MM.1S (cell line): ENCODE measurements at regions not wholly inside any gene's neighbourhood (a gene's known extent, or its start where the extent isn't known, plus 50 kb on each side); places are given as distances from the start of the nearest gene placed in this dataset.

Source experiments
- DNase-seq: peaks from one replicate; pipeline ENCODE4 v3.0.0-alpha.2; 2015
- H2AFZ ChIP-seq: fragments of 300-600 bp; sonication (generic); 2 replicates; pipeline ENCODE4 v1.6.0; 2016; ENCODE audit warnings: antibody characterized with exemption, low read length
- H3F3A ChIP-seq: fragments of 300-600 bp; sonication (generic); 2 replicates; pipeline ENCODE4 v1.6.1; 2016; ENCODE audit warnings: mild to moderate bottlenecking, antibody characterized with exemption, low read length, moderate library complexity, mixed read lengths; ENCODE audit not compliant: insufficient read depth
- H3K27ac ChIP-seq: fragments of 300-600 bp; sonication (generic); 2 replicates; pipeline ENCODE4 v1.5.1; 2016; ENCODE audit warnings: mild to moderate bottlenecking, low read length
- H3K27me3 ChIP-seq: fragments of 300-600 bp; sonication (generic); replicated peaks from 2 replicates; pipeline ENCODE4 v1.6.0; 2016; ENCODE audit warnings: low read length; ENCODE audit not compliant: insufficient read depth
- H3K36me3 ChIP-seq: fragments of 300-600 bp; sonication (generic); replicated peaks from 2 replicates; pipeline ENCODE4 v1.6.1; 2016; ENCODE audit warnings: mild to moderate bottlenecking, low read length, mixed read lengths; ENCODE audit not compliant: insufficient read depth
- H3K4me1 ChIP-seq: fragments of 300-600 bp; sonication (generic); 2 replicates; pipeline ENCODE4 v1.6.1; 2016; ENCODE audit warnings: low read length, mixed read lengths
- H3K4me2 ChIP-seq: fragments of 300-600 bp; sonication (generic); 2 replicates; pipeline ENCODE4 v1.6.0; 2016; ENCODE audit warnings: low read depth, low read length
- H3K4me3 ChIP-seq: fragments of 300-600 bp; sonication (generic); 2 replicates; pipeline ENCODE4 v1.5.1; 2016; ENCODE audit warnings: low read length, mixed read lengths
- H3K79me2 ChIP-seq: fragments of 300-600 bp; sonication (generic); 2 replicates; pipeline ENCODE4 v1.6.1; 2016; ENCODE audit warnings: mixed run types, low read length, mixed read lengths
- H3K9ac ChIP-seq: fragments of 300-600 bp; sonication (generic); 2 replicates; pipeline ENCODE4 v1.6.1; 2016; ENCODE audit warnings: low read length, mixed read lengths
- H3K9me2 ChIP-seq: fragments of 300-600 bp; sonication (generic); replicated peaks from 2 replicates; pipeline ENCODE4 v1.6.1; 2016; ENCODE audit warnings: mild to moderate bottlenecking, low read length, mixed read lengths; ENCODE audit not compliant: insufficient read depth
- H3K9me3 ChIP-seq: fragments of 300-600 bp; sonication (generic); replicated peaks from 2 replicates; pipeline ENCODE4 v1.6.1; 2016; ENCODE audit warnings: mild to moderate bottlenecking, low read length, mixed read lengths; ENCODE audit not compliant: insufficient read depth
- H4K20me1 ChIP-seq: fragments of 300-600 bp; sonication (generic); 2 replicates; pipeline ENCODE4 v1.6.1; 2016; ENCODE audit warnings: mild to moderate bottlenecking, low read length, moderate library complexity, mixed read lengths; ENCODE audit not compliant: insufficient read depth
- CTCF ChIP-seq: fragments of 300-600 bp; sonication (generic); IDR thresholded peaks from 2 replicates; pipeline ENCODE4 v1.5.1; 2016; ENCODE audit warnings: antibody characterized with exemption, low read length, mixed read lengths
- EZH2 ChIP-seq: fragments of 300-600 bp; sonication (generic); optimal IDR thresholded peaks from 2 replicates; pipeline ENCODE3; 2017; ENCODE audit warnings: low read depth, mild to moderate bottlenecking, antibody characterized with exemption, low read length, mixed read lengths
- EZH2phosphoT487 ChIP-seq: fragments of 300-600 bp; sonication (generic); IDR thresholded peaks from 2 replicates; pipeline ENCODE4 v1.6.1; 2018; ENCODE audit warnings: antibody characterized with exemption, low read length

- Histone ChIP-seq H3K4me1 (no peaks in the 10 kb centered on the region), H3K9me3 (no peaks in the 10 kb centered on the region), H2AFZ (no peak overlapping the region), H3K27ac (no peak overlapping the region), H3F3A (no peaks in the 10 kb centered on the region), H3K9ac (no peak overlapping the region), H4K20me1 (no peaks in the 10 kb centered on the region), H3K4me2 (no peak overlapping the region), H3K79me2 (no peaks in the 10 kb centered on the region), H3K27me3 (no peaks in the 10 kb centered on the region), H3K4me3 (no peak overlapping the region), H3K9me2 (no peaks in the 10 kb centered on the region; the same call in none of the 2 replicates), H3K36me3 (no peaks in the 10 kb centered on the region)
- no peak for DNase-seq
- no peak for TF ChIP-seq EZH2phosphoT487
- TF ChIP-seq EZH2: no peak
Observed at GRCh38 chr2:187879491-187879890, 325.3 kb upstream of the TFPI start.

GRCh38 chr2:187884003-187884402, 329.8 kb upstream of the TFPI start:
- TF ChIP-seq EZH2: no peak
- no peak for TF ChIP-seq EZH2phosphoT487
- no peak for TF ChIP-seq CTCF
- no peak overlapping the region for H3K9ac ChIP-seq
- H3K4me1 ChIP-seq: no peaks in the 10 kb centered on the region
- no peaks in the 10 kb centered on the region; the same call in 1 of the 2 replicates for H3K9me2 ChIP-seq
- H3K4me2 ChIP-seq: no peak overlapping the region
- no peak overlapping the region for H3K27ac ChIP-seq
- no peaks in the 10 kb centered on the region for H3K79me2 ChIP-seq
- H3K4me3 ChIP-seq: no peak overlapping the region
- DNase-seq: no peak
- no peaks in the 10 kb centered on the region for H3K27me3 ChIP-seq
- no peaks in the 10 kb centered on the region for H4K20me1 ChIP-seq
- H3F3A ChIP-seq: no peaks in the 10 kb centered on the region
- no peak overlapping the region for H2AFZ ChIP-seq
- H3K9me3 ChIP-seq: no peaks in the 10 kb centered on the region
- H3K36me3 ChIP-seq: no peaks in the 10 kb centered on the region

GRCh38 chr2:187890690-187891089, 336.5 kb upstream of the TFPI start:
- H2AFZ ChIP-seq: no peak overlapping the region
- H3F3A ChIP-seq: no peaks in the 10 kb centered on the region
- H3K9me3 ChIP-seq: no peaks in the 10 kb centered on the region
- no peaks in the 10 kb centered on the region for H3K27me3 ChIP-seq
- H3K79me2 ChIP-seq: no peaks in the 10 kb centered on the region
- H3K36me3 ChIP-seq: no peaks in the 10 kb centered on the region
- no peak for TF ChIP-seq EZH2
- no peak for TF ChIP-seq CTCF
- TF ChIP-seq EZH2phosphoT487: no peak
- DNase-seq: no peak
- H4K20me1 ChIP-seq: no peaks in the 10 kb centered on the region
- H3K9me2 ChIP-seq: no peaks in the 10 kb centered on the region
- H3K4me3 ChIP-seq: no peak overlapping the region
- H3K27ac ChIP-seq: no peak overlapping the region
- no peak overlapping the region for H3K4me2 ChIP-seq
- H3K4me1 ChIP-seq: no peaks in the 10 kb centered on the region
- no peak overlapping the region for H3K9ac ChIP-seq

GRCh38 chr2:187900021-187900420, 345.8 kb upstream of the TFPI start:
- H3K9me2 ChIP-seq: no peaks in the 10 kb centered on the region
- H3K79me2 ChIP-seq: no peaks in the 10 kb centered on the region
- H4K20me1 ChIP-seq: no peaks in the 10 kb centered on the region
- no peaks in the 10 kb centered on the region for H3K27me3 ChIP-seq
- no peaks in the 10 kb centered on the region for H3F3A ChIP-seq
- H3K4me1 ChIP-seq: no peaks in the 10 kb centered on the region
- no peaks in the 10 kb centered on the region for H3K9me3 ChIP-seq
- no peaks in the 10 kb centered on the region for H3K36me3 ChIP-seq
- H2AFZ ChIP-seq: no peak overlapping the region
- no peak overlapping the region for H3K9ac ChIP-seq
- DNase-seq: no peak
- no peak overlapping the region for H3K4me2 ChIP-seq
- TF ChIP-seq EZH2phosphoT487: no peak
- H3K4me3 ChIP-seq: no peak overlapping the region
- H3K27ac ChIP-seq: no peak overlapping the region
